ENCODE measurements at regions not wholly inside any gene's neighbourhood (a gene's known extent, or its start where the extent isn't known, plus 50 kb on each side); places are given as distances from the start of the nearest gene placed in this dataset.

DNA sequence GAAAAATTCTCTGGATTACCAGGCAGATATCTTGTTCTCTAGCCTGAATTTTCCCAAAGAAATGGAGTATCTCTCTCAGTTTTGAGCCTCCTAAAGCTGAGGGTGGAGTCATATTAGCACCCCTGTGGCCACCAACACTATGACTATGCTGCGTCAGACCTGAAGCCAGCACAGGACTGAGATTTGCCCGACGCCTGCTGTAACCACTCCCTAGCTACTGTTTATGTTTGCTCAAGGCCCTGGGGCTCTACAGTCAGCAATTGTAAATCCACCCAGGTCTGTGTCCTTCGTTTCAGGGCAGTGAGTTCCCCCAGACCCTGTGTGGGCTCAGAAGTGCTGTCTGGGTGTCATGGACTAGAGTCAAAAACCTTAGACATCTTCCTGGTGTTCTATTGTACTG lies 61.4 kb downstream of the ZXDA start:
- FAIRE-seq (no peak), DNase-seq (ENCODE audit: low spot score in 2 of 2) (no peak)

GRCh38 chrX:57822818-57823217 lies 87.4 kb downstream of the ZXDA start:
- FAIRE-seq (no peak), DNase-seq (ENCODE audit: low spot score in 2 of 2) (no peak)

DNA sequence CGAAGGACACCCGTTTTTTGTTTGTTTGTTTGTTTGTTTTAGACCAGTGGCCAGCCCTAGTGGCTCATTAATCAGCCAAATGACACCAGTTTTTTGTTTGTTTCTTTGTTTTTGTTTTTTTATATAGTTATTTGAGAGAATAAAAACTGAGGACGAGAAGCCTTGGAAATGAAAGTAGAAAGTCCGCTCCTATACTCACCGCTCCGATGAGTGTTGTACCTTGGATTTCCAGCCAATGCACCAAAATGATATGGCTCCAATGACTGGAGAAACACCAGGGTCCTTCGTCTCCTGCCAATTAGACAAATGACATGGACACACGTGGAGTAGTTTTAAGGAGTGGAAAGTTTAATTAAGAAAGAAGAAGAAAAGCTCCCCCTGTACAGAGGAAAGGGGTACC lies 87.9 kb downstream of the ZXDA start:
- FAIRE-seq: no peak
- DNase-seq (ENCODE audit: low spot score in 2 of 2): no peak

DNA sequence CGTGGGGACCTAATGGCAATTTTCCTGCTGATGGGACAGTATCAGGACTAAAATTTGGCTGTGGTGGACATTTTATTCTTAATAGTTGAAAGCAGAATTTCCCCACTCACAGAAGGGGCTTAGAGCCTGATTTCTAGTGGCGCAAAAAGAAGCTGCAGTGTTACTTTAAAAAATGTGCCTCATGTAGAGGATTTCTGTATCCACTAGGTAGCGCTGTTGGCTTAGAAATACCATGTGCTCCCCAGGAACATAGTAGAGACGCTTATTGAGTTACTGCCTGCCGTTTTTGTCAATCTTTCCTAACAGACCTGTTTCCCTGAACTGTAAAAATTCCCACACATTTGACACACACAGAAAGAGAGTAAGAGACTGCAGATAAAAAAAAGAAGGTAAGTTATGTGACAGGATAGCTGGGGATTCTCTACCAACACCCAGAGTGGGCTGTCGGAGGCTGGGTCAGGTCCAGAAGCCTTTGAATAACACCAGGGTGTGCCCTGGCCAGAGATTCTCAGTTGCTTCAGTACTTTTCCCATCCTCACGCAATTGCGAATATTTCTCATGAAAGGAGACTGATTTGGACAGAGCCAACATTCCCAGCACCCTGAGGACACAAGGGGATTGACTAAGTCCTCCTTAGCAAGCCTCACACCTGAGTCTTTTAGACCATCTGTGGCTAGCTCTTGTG lies 88.4 kb downstream of the ZXDA start:
- DNase-seq (ENCODE audit: low spot score in 2 of 2) (peak; percentile 5 to 12), FAIRE-seq (no peak)

DNA sequence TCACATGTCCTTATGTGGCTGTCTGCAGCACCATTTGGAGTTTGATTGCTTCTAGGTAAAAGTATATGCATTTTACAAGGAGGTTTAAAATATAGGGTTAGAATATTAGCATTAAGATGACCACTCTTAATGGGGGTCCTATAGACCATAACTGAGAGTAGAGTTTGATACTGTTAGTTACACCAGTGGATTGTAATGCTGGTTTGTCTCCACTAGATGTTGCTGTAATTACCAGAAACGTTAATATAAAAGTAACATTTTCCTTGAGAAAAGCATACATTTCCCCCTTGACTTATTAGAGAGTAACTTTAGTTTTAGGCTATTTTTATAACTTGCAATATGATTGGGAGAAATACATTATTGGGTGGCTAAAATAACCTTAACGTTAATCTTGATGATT lies 93.0 kb downstream of the ZXDA start:
- FAIRE-seq (no peak), DNase-seq (ENCODE audit: low spot score in 2 of 2) (no peak)

GRCh38 chrX:57772637-57773036 lies 92.6 kb upstream of the NLRP2B start:
- DNase-seq (ENCODE audit: low spot score in 2 of 2) (no peak), FAIRE-seq (no peak)

GRCh38 chrX:57771689-57772088 lies 91.6 kb upstream of the NLRP2B start:
- DNase-seq (ENCODE audit: low spot score in 2 of 2) (no peak), FAIRE-seq (no peak)

DNA sequence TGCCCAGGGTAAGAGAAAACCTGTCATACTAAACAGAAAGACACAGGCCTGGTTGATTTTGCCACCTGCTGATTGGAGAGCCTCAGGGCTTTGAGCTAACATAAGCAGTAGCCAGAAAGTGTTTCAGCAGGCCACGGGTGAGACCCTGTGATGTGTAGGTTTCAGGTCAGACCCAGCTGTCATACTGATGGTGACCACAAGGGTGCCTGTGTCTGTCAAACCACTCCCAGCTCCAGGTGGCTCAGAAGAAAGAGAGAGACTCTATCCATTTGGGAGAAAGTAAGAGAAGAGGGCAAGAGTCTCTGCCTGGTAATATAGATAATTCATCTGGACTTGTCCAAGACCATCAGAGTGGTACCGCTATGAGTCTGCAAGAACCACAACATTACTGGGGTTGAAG lies 72.8 kb upstream of the NLRP2B start:
- no peak for FAIRE-seq
- DNase-seq (ENCODE audit: low spot score in 2 of 2): no peak

- no peak for FAIRE-seq
- DNase-seq (ENCODE audit: low spot score in 2 of 2): no peak
These were observed 61.0 kb upstream of the NLRP2B start for GRCh38 chrX:57741107-57741506.

- DNase-seq (ENCODE audit: low spot score in 2 of 2) (no peak), FAIRE-seq (no peak)
These were observed 57.8 kb upstream of the NLRP2B start for GRCh38 chrX:57737881-57738280.
